ENCODE measurements at regions not wholly inside any gene's neighbourhood (a gene's known extent, or its start where the extent isn't known, plus 50 kb on each side); places are given as distances from the start of the nearest gene placed in this dataset.

GRCh38 chr15:85889956-85890619 is 95.4 kb upstream of the KLHL25 start:
- no peak for DNase-seq (ENCODE audit: insufficient read length, low spot score)
- no peak for FAIRE-seq
- TF ChIP-seq CTCF (IDR thresholded peaks at IDR 0.05; ENCODE audit: insufficient read depth, missing control alignments), result no peak

GRCh38 chr15:85890620-85890980 is 95.9 kb upstream of the KLHL25 start:
- no peak for TF ChIP-seq CTCF (IDR thresholded peaks at IDR 0.05; ENCODE audit: insufficient read depth, missing control alignments)
- FAIRE-seq (no peak), DNase-seq (ENCODE audit: insufficient read length, low spot score) (no peak)

- no peak for FAIRE-seq
- TF ChIP-seq CTCF (IDR thresholded peaks at IDR 0.05; ENCODE audit: insufficient read depth, missing control alignments), result no peak
Measured at GRCh38 chr15:85891470-85891869, 96.7 kb upstream of the KLHL25 start.

GRCh38 chr15:85892232-85892631 is 97.5 kb upstream of the KLHL25 start:
- FAIRE-seq, result no peak
- DNase-seq (ENCODE audit: insufficient read length, low spot score), result no peak
- TF ChIP-seq CTCF (IDR thresholded peaks at IDR 0.05; ENCODE audit: insufficient read depth, missing control alignments), result no peak

More at GRCh38 chr15:85891470-85891869, 96.7 kb upstream of the KLHL25 start:
- no peak for DNase-seq (ENCODE audit: insufficient read length, low spot score)

GRCh38 chr15:85897207-85897894 is 102.6 kb upstream of the KLHL25 start:
- FAIRE-seq, result no peak
- TF ChIP-seq CTCF (IDR thresholded peaks at IDR 0.05; ENCODE audit: insufficient read depth, missing control alignments), result no peak
- DNase-seq (ENCODE audit: insufficient read length, low spot score), result no peak

- no peak for TF ChIP-seq CTCF (IDR thresholded peaks at IDR 0.05; ENCODE audit: insufficient read depth, missing control alignments)
- no peak for FAIRE-seq
- DNase-seq (ENCODE audit: insufficient read length, low spot score), result no peak
Measured at GRCh38 chr15:85897895-85898717, 103.4 kb upstream of the KLHL25 start.

Data from D721Med (cell line).